OCI-LY1 (cell line): ENCODE measurements at regions not wholly inside any gene's neighbourhood (a gene's known extent, or its start where the extent isn't known, plus 50 kb on each side); places are given as distances from the start of the nearest gene placed in this dataset.

ENCODE experiments used
- EZH2 ChIP-seq: fragments of 200-600 bp; sonication (generic), shearing (Covaris generic); IDR thresholded peaks from 2 replicates; pipeline ENCODE4 v1.8.0; 2017; ENCODE audit warnings: borderline replicate concordance, mixed run types, mild to moderate bottlenecking, antibody characterized with exemption, low read length, moderate library complexity, mixed read lengths
- TF ChIP-seq, protein P1 (sequence below): fragments of 200-600 bp; sonication (generic), shearing (Covaris generic); IDR thresholded peaks from 2 replicates; pipeline ENCODE4 v1.5.1; 2017; ENCODE audit warnings: mild to moderate bottlenecking, antibody characterized with exemption, low read length, moderate library complexity, mixed read lengths

DNA sequence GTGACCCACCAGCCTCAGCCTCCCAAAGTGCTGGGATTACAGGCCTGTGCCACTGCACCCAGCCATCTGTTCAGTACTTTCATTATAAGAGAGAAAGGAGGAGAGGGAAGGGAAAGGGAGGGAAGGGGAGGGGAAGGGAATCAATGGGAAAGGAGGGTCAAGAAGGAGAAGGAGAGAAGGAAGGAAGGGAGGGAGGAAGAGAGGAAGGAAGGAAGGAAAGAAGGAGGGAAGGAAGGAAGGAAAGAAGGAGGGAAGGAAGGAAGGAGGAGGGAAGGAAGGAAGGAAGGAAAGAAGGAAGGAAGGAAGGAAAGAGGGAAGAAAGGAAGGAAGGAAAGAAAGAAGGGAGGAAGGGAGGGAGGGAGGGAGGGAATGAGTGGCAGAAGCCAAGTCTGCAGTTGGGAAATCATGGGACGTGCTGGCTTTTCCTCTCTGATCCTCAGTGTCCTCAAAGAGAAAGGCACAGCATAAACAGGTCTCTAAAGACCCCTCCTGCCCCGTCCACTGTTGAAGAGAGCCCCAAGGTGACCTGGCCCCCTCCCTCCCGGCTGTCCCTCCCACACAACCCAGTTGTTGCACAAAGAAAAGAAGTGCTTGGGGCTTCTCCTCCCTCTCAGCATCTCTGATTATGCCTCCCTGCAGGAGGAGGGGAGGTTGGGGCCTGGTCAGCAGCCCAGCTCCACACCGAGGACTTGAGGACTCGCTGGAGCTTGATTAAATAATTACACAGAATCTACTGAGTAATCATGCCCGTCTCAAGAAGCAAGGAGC is 69.1 kb upstream of the TOP1 start:
- TF ChIP-seq EZH2 = no peak
- TF ChIP-seq, protein P1, sequence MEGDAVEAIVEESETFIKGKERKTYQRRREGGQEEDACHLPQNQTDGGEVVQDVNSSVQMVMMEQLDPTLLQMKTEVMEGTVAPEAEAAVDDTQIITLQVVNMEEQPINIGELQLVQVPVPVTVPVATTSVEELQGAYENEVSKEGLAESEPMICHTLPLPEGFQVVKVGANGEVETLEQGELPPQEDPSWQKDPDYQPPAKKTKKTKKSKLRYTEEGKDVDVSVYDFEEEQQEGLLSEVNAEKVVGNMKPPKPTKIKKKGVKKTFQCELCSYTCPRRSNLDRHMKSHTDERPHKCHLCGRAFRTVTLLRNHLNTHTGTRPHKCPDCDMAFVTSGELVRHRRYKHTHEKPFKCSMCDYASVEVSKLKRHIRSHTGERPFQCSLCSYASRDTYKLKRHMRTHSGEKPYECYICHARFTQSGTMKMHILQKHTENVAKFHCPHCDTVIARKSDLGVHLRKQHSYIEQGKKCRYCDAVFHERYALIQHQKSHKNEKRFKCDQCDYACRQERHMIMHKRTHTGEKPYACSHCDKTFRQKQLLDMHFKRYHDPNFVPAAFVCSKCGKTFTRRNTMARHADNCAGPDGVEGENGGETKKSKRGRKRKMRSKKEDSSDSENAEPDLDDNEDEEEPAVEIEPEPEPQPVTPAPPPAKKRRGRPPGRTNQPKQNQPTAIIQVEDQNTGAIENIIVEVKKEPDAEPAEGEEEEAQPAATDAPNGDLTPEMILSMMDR = no peak
